ENCODE measurements at regions not wholly inside any gene's neighbourhood (a gene's known extent, or its start where the extent isn't known, plus 50 kb on each side); places are given as distances from the start of the nearest gene placed in this dataset.

DNA sequence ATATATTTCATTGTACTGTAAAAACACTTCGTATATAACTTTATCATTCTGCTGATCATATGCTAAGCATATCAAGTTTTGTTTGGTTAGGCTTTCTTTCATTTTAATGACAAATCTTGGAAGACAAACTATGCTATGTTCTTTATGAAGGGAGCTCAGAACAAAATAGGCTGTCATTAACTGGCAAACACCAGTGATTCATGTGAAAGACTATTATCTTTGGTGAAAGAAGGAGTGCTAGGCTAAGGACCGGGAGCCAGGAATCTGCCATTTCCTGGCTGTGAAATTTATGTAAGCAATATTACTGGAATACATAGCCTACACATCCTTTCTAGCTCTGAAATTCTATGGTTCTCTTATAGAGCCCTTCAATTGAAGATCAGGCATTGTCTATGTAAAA is 136.2 kb upstream of the CCN2 start:
- no peak overlapping the region for H4K5ac ChIP-seq (ENCODE audit: insufficient read length, low read depth, low read length)
- no peak overlapping the region for H2BK20ac ChIP-seq (ENCODE audit: low read length)
- no peak overlapping the region for H3K4ac ChIP-seq (replicated peaks; ENCODE audit: insufficient read length, low read depth, low read length)
- no peak for FAIRE-seq
- H4K8ac ChIP-seq (ENCODE audit: extremely low read depth, insufficient read depth, low read length) = no peak overlapping the region
- no peak overlapping the region for H3K18ac ChIP-seq (ENCODE audit: extremely low read depth, low read length)
- WGBS, 2 experiments (ENCODE audit: extremely low coverage in 1 of 2, insufficient coverage in 1 of 2, insufficient read length in 1 of 2, insufficient replicate concordance in 2 of 2, low coverage in 1 of 2, low lambda C conversion rate in 2 of 2, missing lambda C conversion rate in 1 of 2) = 85% methylated on average over 2 of the region's 2 CpGs; no CpG with 5 or more reads in 1 of the 2 experiments
- no peak overlapping the region for H3K4me2 ChIP-seq (ENCODE audit: insufficient read depth in 1 of 2, low read depth in 2 of 2, low read length in 2 of 2)
- H3K23ac ChIP-seq (ENCODE audit: insufficient read length) = no peak overlapping the region
- no peaks in the 10 kb centered on the region for H3K27me3 ChIP-seq (replicated peaks in 1 of 4; ENCODE audit: control insufficient read depth in 3 of 4, extremely low read depth in 1 of 4, insufficient read depth in 3 of 4, low read length in 3 of 4)
- POLR2A ChIA-PET (ENCODE audit: partially characterized antibody) = interaction anchor here (4.0 kb wide), 1 partner anchor 137 kb away, joined by 17 read pairs; the partner anchor contains the start of gene CCN2
- no peaks in the 10 kb centered on the region for H3K79me2 ChIP-seq (ENCODE audit: control insufficient read depth in 1 of 2, insufficient read depth in 2 of 2, low read length in 2 of 2)
- no peak overlapping the region for H3K27ac ChIP-seq (ENCODE audit: low read depth, low read length)
- H3K14ac ChIP-seq (ENCODE audit: insufficient read length) = no peak overlapping the region
- no peak overlapping the region for H2BK120ac ChIP-seq (replicated peaks; ENCODE audit: low read depth, low read length)
- no peak for DNase-seq (ENCODE audit: low read depth in 1 of 2, low spot score in 2 of 2)
- H3K36me3 ChIP-seq (ENCODE audit: control insufficient read depth in 2 of 4, insufficient read depth in 4 of 4, low read length in 3 of 4) = no peaks in the 10 kb centered on the region
- H3K56ac ChIP-seq (replicated peaks; ENCODE audit: insufficient read length, low read depth, low read length) = no peak overlapping the region
- no peaks in the 10 kb centered on the region for H3K9me3 ChIP-seq (ENCODE audit: insufficient read depth in 2 of 2, low read depth in 1 of 2, low read length in 1 of 2)
- TF ChIP-seq RFX5 (IDR thresholded peaks at IDR 0.05; ENCODE audit: borderline replicate concordance, low read depth, low read length) (no peak), CEBPB (IDR thresholded peaks at IDR 0.05; ENCODE audit: low read depth, low read length) (no peak)
- H3K79me1 ChIP-seq (ENCODE audit: low read depth, low read length) = no peaks in the 10 kb centered on the region
- H3K4me3 ChIP-seq (ENCODE audit: extremely low read depth in 1 of 4, insufficient read depth in 2 of 4, low read depth in 3 of 4, low read length in 4 of 4) = no peak overlapping the region
- H2BK15ac ChIP-seq (ENCODE audit: low read length) = no peak overlapping the region
- no peak overlapping the region for H2AK5ac ChIP-seq (ENCODE audit: low read depth, low read length)
- no peak overlapping the region for H3K9ac ChIP-seq (replicated peaks in 1 of 4; ENCODE audit: extremely low read depth in 1 of 4, low read depth in 3 of 4, low read length in 3 of 4)
- CTCF ChIA-PET (ENCODE audit: partially characterized antibody) = interaction anchor here (1.4 kb wide), 1 partner anchor 164 kb away, joined by 3 read pairs; no protein-coding TSS in a partner anchor
- no peak overlapping the region for H2AFZ ChIP-seq (ENCODE audit: low read length)
- H3K4me1 ChIP-seq (replicated peaks in 1 of 4; ENCODE audit: control insufficient read depth in 3 of 4, insufficient read depth in 4 of 4, low read length in 3 of 4) = peaks cover 0 to 10% (median 1%) of the 10 kb centered on the region in 4 experiments; a peak in 4 of 7 replicates
- H4K91ac ChIP-seq (replicated peaks; ENCODE audit: insufficient read length, low read length) = no peak overlapping the region
- H3K23me2 ChIP-seq (ENCODE audit: low read depth, low read length) = no peaks in the 10 kb centered on the region
- no peak overlapping the region for H2BK5ac ChIP-seq (ENCODE audit: low read depth, low read length)
- no peaks in the 10 kb centered on the region for H4K20me1 ChIP-seq (replicated peaks in 1 of 2; ENCODE audit: control insufficient read depth in 1 of 2, insufficient read depth in 2 of 2, low read length in 2 of 2)
- no peak overlapping the region for H2BK12ac ChIP-seq (ENCODE audit: low read depth, low read length)

All from H1 (cell line).